ENCODE measurements at regions not wholly inside any gene's neighbourhood (a gene's known extent, or its start where the extent isn't known, plus 50 kb on each side); places are given as distances from the start of the nearest gene placed in this dataset.
"Not testable (repeated sequence)": the region's sequence is repeated elsewhere in the genome, so short reads cannot be mapped to it uniquely, and the experiment has no call there.

- no peak for DNase-seq (ENCODE audit: low spot score)
- WGBS = 47% methylated on average over 1 of the region's 1 CpG
- Histone ChIP-seq H3K4me3 (no peak overlapping the region), H3K9me3 (no peaks in the 10 kb centered on the region), H3K27me3 (replicated peaks; ENCODE audit: insufficient read depth) (no peaks in the 10 kb centered on the region), H3K36me3 (no peaks in the 10 kb centered on the region), H3K4me1 (replicated peaks) (no peaks in the 10 kb centered on the region), H3K27ac (no peak overlapping the region)
- intact Hi-C loops (cut with DNase I) = no loop called here
- TF ChIP-seq POLR2AphosphoS5 (IDR thresholded peaks at IDR 0.05) (no peak), CTCF (IDR thresholded peaks at IDR 0.05) (no peak), POLR2A (IDR thresholded peaks at IDR 0.05) (no peak)
Measured at GRCh38 chr12:94001691-94002090, 146.7 kb upstream of the PLXNC1 start.

- WGBS = 64% methylated on average over 1 of the region's 1 CpG
- H3K27me3 ChIP-seq (replicated peaks; ENCODE audit: insufficient read depth); DNase-seq (ENCODE audit: low spot score); H3K27ac ChIP-seq; H3K36me3 ChIP-seq; H3K4me1 ChIP-seq (replicated peaks); H3K9me3 ChIP-seq; H3K4me3 ChIP-seq; intact Hi-C loops (cut with DNase I): not testable (repeated sequence)
Measured at GRCh38 chr12:94002925-94003324, 145.5 kb upstream of the PLXNC1 start.

- WGBS = 87% methylated on average over 6 of the region's 6 CpGs
Measured at GRCh38 chr12:94007833-94008232, 140.5 kb upstream of the PLXNC1 start.

GRCh38 chr12:94010307-94010706 is 138.1 kb upstream of the PLXNC1 start:
- Histone ChIP-seq H3K36me3 (no peaks in the 10 kb centered on the region), H3K27me3 (replicated peaks; ENCODE audit: insufficient read depth) (no peaks in the 10 kb centered on the region), H3K4me3 (no peak overlapping the region), H3K27ac (no peak overlapping the region), H3K4me1 (replicated peaks) (no peaks in the 10 kb centered on the region), H3K9me3 (no peaks in the 10 kb centered on the region)
- no peak for TF ChIP-seq CTCF (IDR thresholded peaks at IDR 0.05)
- no peak for TF ChIP-seq POLR2AphosphoS5 (IDR thresholded peaks at IDR 0.05)
- 56% methylated on average over 3 of the region's 3 CpGs for WGBS
- DNase-seq (ENCODE audit: low spot score) = no peak
- intact Hi-C loops (cut with DNase I) = no loop called here

More at GRCh38 chr12:94007833-94008232, 140.5 kb upstream of the PLXNC1 start:
- H3K27me3 ChIP-seq (replicated peaks; ENCODE audit: insufficient read depth); H3K27ac ChIP-seq; H3K4me1 ChIP-seq (replicated peaks); intact Hi-C loops (cut with DNase I); H3K9me3 ChIP-seq; DNase-seq (ENCODE audit: low spot score); H3K4me3 ChIP-seq; H3K36me3 ChIP-seq: not testable (repeated sequence)

- TF ChIP-seq POLR2AphosphoS5 (IDR thresholded peaks at IDR 0.05) (no peak), CTCF (IDR thresholded peaks at IDR 0.05) (no peak), POLR2A (IDR thresholded peaks at IDR 0.05) (no peak)
- Histone ChIP-seq H3K27ac (no peak overlapping the region), H3K4me3 (no peak overlapping the region), H3K9me3 (no peaks in the 10 kb centered on the region), H3K27me3 (replicated peaks; ENCODE audit: insufficient read depth) (no peaks in the 10 kb centered on the region), H3K4me1 (replicated peaks) (no peaks in the 10 kb centered on the region), H3K36me3 (no peaks in the 10 kb centered on the region)
- 39% methylated on average over 2 of the region's 2 CpGs for WGBS
- DNase-seq (ENCODE audit: low spot score) = no peak
- intact Hi-C loops (cut with DNase I) = no loop called here
Measured at GRCh38 chr12:94012071-94012470, 136.3 kb upstream of the PLXNC1 start.

- WGBS = 41% methylated on average over 1 of the region's 1 CpG
- Histone ChIP-seq H3K27me3 (replicated peaks; ENCODE audit: insufficient read depth) (no peaks in the 10 kb centered on the region), H3K9me3 (no peaks in the 10 kb centered on the region), H3K4me1 (replicated peaks) (no peaks in the 10 kb centered on the region), H3K4me3 (no peak overlapping the region), H3K36me3 (no peaks in the 10 kb centered on the region), H3K27ac (no peak overlapping the region)
- DNase-seq (ENCODE audit: low spot score) = no peak
- TF ChIP-seq POLR2AphosphoS5 (IDR thresholded peaks at IDR 0.05) (no peak), POLR2A (IDR thresholded peaks at IDR 0.05) (no peak), CTCF (IDR thresholded peaks at IDR 0.05) (no peak)
- intact Hi-C loops (cut with DNase I) = no loop called here
Measured at GRCh38 chr12:94012590-94012989, 135.8 kb upstream of the PLXNC1 start.

- H3K9me3 ChIP-seq; H3K4me1 ChIP-seq (replicated peaks); H3K36me3 ChIP-seq; H3K27me3 ChIP-seq (replicated peaks; ENCODE audit: insufficient read depth); intact Hi-C loops (cut with DNase I); H3K4me3 ChIP-seq; DNase-seq (ENCODE audit: low spot score); H3K27ac ChIP-seq: not testable (repeated sequence)
- 95% methylated on average over 2 of the region's 2 CpGs for WGBS
Measured at GRCh38 chr12:94017247-94017646, 131.1 kb upstream of the PLXNC1 start.
